ENCODE measurements at regions not wholly inside any gene's neighbourhood (a gene's known extent, or its start where the extent isn't known, plus 50 kb on each side); places are given as distances from the start of the nearest gene placed in this dataset.
A peak's percentile ranks its signal among the peaks of the same experiment; 100 is the strongest.
"Not testable (repeated sequence)": the region's sequence is repeated elsewhere in the genome, so short reads cannot be mapped to it uniquely, and the experiment has no call there.

DNA sequence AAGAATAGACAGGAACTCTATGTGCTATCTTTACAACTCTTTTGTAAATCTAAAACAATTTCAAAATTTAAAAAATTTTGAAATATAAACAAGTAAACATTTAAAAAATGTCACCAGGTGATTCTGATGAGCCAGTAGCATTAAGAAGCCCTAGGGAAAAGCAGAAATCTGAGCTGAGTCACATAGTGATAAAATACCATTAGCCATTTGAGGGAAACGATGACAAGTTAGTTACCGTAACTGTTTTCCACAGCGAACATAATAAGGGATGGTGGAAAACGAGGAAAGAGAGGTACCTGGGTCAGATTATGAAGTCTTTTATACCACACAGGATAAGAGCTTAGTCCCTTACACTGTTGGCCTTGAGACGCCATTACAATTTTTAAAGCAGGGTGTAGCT is 55.5 kb downstream of the PRR15 start:
- no peak for DNase-seq

DNA sequence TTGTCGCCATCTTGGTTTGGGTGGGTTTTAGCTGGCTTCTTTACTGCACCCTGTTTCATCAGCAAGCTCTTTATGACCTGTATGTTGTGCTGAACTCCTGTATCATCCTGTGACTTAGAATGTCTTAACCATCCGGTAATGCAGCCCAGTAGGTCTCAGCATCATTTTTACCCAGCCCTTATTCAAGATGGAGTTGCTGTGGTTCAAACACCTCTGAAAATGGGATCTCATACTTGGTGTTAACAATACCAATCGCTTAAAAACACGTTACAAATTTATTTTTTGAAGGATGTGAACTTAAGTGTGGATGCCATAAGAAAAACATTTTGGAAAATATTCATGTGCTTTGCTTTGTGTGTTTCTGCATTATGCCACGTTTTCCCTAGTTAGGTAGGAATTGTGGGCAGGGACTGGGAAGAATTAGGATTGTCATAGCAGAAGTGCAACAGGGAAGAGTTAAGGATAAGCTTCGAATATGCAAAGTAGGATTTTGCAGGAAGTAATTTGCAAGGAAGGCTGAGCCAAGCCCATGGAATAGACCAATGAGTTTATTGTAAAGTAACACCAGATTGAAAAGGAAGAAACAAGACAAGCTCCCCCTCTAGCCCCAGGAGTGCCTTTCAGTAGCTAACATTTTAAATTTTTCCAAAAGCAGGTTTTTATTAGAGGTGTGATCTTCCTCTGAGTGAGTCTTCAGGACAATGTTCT is 56.4 kb downstream of the PRR15 start:
- DNase-seq, result no peak

DNA sequence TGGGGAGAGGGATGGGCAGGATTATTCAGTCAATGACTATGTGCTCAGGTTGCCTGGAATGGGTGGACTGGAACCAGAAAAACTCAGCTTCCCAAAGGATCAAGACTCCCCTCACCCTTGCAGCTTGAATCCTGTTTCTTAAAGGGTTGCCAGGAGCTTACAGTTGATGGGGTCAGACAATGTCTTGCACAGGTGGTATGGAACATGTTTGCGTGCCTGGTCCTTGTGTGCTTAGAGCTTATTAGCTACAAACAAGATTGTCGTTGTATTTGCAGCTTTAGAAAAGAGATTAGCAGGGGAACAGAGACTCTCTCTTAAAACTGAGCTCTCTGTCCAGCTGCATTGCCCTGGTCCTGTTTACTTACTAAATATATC is 56.9 kb downstream of the PRR15 start:
- no peak for DNase-seq

DNA sequence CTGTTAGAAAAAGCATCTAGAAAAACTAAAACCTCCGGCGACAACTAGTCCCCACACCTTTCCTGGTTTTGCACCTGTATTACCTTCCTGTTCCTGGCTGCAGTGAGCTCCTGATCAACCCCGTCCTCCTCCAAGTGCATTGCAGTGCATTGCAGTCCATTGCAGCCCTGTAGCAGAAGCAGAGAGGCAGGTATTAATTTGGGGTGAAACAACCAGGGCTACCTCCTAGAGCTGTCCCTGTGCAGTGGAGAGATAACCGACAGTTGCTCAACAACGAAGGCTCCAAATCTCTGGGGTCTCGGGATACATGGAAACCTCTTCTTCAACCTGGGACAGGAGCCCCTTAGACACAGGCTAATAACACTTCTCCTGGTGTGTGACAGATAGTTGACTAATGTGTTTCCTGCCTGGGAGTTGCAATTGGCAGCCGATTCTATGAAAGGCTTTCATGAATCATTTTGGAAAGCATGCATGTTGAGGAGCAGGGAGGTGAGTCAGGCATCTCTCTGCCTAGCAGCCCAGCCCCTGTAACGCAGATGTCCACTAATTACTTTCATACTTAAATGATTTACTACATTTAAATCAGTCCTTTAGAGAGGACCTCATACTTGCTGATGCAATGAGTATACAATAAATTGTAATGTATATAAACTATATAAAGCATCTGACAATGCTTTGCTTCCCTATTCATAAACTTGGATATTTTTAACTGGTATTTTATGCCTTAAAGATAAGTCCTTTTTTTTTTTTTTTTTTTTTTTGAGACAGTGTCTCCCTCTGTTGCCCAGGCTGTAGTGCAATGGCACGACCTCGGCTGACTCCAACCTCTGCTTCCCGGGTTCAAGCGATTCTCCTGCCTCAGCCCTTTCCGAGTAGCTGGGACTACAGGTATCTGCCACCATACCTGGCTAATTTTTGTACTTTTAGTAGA is 59.0 kb downstream of the PRR15 start:
- no peak for DNase-seq

DNA sequence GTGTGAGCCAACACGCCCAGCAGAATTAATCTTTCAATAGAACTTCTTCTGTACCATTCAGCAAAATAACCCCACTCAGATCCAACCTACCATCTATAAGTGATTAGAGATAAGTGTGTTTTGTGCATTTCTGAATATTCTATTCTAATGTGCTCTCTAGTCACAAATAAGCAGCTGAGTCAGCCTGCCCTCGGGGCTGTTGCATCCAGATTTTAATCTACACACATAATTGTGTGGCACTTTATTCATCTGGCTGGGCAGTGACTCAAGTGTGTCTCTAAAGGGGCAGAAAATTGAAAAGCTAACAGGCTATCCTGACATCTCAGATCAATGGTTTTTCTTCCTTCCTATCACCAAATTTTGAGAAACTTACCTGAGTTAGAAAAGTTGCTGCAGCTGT is 60.3 kb downstream of the PRR15 start:
- DNase-seq, result no peak

DNA sequence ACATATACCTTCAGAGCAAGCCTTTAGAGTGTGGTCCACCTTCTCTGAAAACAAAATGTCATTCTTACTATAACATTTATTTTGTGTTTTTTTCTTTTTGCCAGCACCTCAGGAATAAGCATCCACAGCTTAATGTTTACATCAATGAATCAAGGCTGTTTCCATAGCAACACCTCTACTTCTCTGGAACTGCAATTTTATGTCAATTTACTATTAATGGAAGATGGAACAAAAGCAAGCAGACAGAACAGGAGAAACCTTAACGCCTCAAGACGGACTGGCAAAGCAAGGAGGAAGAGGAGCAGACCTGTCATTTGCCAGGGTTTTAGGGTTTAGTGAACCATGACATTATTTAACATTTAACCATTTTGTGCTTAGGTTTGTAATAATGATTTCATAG is 63.1 kb downstream of the PRR15 start:
- DNase-seq, result no peak

DNA sequence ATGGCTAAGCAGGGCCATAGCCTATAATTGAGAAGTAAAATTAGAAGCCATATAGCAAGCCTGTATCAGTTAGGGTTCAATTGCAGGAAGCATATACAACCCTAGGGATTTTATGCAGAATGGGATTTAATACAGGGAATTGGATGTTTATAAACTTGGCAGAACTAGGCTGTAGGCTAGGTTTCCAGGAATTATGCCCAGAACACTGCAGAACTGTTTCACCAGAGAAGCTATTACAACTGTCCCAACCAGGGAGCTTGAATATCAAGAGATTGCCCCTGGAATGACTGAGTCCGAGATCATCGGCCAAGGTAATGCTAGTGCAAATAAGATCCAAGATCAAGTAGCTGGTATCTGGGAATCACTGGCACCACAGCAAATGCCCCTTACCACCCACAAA is 64.0 kb downstream of the PRR15 start:
- DNase-seq, result no peak

DNA sequence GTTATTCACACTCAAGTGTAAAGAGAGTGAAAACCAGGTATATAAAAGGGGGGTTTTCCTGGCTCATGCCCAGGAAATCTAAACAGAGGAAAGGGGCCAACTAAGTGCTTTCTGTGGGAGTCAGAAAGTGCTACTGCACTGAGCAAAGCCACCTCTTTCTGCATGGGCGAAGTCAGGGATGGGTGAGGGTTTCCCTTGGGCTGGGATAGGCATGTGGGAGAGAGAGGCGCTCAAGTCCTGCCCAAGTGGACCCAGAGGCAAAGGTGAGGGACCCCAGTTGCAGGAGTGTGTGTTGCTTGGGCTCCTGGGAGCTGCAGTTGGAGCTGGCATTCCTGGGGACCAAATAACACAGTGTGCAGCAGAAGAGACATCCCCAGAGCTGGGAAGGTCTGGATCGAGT is 65.9 kb downstream of the PRR15 start:
- DNase-seq, result no peak

DNA sequence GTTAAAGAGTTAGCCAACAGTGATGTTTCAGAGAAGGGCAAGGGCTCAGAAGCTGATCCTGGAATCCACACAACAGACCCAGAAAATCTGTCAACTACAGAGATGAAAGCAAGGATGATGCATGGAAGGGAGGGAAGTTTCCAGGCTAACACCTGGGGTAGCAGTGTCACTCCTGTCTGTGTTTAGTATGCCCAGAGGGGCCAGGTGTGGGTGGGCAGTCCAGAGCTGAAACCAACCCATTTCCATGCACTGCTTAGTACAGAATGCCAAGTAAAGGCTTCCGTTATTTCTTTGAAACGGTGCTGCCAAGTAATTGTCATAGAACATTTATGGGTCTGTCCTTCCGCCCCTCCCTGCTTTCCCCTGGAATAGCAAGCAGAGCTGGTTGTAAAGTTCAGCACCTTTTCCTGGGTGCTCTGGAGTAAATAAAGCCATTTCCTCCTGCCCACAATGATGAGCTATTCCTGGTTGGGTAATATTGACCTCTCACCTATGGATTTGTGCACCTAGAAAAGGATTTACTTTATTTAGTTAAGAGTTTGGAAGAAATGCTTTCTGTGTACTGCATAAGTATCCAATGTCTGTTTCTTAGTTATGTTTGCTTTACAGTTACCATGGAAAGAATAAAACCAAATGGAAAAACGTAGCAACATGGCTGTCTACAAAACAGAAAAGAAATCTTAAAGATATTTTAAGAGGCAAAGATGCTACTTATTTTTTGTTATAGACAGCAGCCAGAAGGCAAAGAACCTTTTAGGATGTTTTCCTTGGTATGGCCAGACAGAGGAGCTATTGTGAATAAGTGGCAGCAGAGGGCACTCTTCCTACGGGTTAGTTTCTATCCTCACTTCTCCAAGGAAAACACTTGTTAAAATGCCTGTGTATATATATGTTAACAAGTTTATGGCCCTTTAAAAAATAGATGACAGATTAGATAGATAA is 71.7 kb downstream of the PRR15 start:
- peak; percentile 30 to 41 for DNase-seq

DNA sequence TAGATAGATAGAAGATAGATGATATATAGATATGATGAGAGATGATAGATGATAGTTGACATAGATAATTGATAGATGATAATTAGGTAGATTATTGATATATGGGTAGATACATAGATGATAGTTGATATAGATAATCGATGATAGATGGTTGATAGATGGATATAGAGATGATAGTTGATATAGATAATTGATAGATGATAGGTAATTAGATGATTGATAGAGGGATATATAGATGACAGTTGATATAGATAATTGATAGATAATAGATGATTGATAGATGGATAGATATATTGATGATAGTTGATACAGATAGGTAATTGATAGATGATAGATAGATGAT is 72.3 kb downstream of the PRR15 start:
- DNase-seq, result no peak

DNA sequence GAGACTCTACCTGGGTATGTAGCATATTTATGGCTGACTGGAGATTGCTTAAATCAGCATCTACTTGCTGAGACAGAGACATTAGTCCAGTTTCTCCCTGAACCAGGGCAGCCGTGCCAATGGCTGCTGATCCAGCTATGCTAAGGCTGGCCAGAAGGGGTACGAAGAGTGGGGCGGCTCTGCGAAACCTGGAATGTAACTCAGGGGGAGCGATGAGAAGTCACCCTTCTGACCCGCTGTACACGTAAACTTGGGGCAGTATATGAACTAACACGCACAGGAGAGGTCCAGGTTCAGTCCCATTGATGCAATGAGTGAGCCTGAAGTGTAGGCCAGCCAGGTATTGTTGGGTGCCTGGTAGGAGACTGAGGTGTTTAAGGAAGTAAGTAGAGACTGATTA is 73.7 kb downstream of the PRR15 start:
- no peak for DNase-seq

DNA sequence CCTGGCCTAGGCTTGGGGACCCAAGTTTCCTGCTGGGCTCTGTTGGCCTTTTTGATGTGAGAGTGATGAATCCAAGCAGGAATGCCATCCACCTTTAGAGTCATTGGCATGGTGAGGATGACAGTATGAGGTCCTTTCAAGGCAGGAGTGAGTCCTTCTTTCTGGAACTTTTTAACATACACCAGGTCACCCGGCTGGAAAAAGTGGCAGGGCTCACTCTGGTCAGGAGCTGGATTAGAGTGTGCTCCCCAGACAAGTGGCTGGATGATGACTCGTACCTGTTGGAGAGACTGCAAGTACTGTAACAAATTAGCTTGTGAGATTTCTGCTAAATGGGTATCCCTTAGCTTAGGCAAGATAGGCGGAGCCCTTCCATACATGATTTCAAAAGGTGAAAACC is 75.2 kb downstream of the PRR15 start:
- not testable (repeated sequence) for DNase-seq

DNA sequence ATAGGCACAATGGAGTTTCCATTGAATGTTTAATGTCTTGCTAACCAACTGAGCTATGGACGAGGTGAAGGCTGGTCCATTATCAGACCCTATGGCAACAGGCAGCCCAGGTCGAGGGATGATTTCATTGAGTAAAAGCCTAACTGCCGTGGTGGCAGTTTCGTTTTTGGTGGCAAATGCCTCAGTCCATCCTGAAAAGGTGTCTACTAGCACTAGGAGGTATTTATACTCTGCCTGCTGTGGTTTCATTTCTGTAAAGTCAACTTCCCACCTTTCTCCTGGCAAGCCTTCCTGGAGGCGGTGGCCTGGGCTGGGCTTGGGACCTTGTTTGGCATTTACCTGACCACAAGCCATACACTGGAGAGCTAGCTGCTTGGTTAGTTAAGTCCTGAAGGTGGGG is 75.8 kb downstream of the PRR15 start:
- no peak for DNase-seq

DNA sequence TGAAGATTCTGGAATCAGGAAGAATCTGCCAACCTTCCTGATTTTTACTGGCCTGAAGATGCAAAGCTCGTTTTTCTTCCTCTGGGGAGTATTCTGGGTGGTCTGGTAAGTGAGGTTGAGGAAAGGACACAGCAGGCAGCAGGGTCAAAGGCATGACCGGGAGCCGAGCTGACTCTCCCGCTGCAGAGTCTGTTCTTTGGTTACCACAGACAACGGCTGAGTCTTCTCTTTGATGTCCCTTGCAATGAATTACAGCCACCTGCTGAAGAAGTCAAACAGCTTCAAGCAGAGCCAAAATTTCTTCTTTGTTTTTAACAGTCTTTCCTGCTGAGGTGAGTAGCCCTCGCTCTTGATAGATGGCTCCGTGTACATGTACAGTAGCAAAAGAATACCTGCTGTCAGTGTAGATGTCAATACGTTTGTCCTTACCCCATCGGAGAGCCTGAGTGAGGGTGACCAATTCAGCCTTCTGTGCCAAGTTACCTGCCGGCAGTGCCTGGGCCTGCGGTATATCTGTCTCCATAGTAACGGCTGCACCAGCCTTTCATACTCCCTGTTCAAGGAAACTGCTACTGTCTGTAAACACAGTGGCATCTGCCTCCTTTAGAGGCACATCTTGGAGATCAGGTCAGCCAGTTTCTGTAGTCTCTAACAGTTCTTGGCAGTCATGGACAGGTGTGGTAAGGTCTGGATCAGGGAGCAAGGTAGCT is 76.4 kb downstream of the PRR15 start:
- no peak for DNase-seq

DNA sequence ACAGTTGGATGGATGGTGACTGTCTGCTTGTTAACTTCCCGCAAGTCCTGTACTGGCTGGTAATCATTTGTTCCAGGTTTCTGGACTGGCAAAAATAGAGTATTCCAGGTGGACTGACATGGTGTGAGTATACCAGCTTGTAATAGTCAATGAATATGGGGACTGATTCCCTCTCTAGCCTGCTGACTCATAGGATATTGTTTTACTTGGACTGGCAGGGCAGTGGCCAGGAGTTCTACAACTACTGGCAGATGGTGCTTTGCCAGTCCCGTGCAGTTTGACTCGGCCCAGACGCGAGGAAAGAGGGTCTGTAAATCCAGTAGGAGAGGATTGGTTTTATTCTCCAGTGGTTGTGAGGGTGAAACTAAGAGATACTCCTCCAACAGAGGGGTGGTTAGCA is 78.0 kb downstream of the PRR15 start:
- DNase-seq, result no peak

DNA sequence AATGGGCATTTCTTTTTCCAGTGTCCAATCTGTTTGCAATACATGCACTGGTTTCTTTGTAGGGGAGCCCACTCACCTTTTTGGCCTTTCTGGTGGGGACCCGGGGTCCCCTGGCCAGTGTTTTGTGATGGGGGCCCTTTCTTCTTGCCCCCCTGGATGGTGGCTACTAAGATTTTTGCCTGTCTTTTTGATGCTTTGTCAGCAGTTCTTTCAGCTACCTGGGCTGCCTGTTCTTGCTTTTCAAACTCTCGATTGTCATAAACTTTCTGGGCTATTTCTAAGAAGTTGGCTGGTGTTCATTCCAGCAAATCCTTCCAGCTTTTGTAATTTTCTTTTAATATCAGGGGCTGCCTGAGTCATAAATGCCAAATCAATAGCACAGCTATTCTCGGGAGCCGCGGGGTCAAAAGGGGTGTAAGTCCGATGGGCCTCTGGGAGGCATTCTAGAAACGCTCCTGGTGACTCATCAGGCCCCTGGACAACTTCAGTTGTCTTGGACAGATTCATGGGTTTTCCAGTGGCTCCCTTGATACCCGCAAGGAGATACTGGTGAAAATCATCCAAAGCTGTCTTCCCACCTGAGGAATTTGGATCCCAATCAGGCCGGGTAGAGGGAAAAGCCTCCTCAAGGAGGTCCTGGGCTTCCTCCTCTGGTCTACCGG is 79.0 kb downstream of the PRR15 start:
- DNase-seq, result no peak

DNA sequence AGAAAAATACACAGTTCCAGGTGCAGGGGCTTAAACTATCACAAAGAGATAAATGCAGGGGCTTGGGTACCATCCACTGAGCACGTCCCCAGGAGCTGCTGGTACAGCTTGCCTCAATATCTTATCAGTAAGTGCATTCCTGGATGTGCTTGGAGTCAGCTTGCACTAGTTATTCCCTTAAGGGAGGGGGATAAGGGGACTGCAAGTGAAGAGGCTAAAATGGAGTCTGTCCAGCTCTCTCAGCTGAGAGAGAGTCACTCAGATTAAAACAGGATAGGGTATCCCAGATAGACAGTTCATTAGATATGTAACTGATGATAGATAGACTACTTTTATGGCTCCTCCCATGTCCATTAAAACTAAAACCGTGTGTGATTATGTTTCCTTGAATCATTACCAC is 82.5 kb downstream of the PRR15 start:
- not testable (repeated sequence) for DNase-seq

DNA sequence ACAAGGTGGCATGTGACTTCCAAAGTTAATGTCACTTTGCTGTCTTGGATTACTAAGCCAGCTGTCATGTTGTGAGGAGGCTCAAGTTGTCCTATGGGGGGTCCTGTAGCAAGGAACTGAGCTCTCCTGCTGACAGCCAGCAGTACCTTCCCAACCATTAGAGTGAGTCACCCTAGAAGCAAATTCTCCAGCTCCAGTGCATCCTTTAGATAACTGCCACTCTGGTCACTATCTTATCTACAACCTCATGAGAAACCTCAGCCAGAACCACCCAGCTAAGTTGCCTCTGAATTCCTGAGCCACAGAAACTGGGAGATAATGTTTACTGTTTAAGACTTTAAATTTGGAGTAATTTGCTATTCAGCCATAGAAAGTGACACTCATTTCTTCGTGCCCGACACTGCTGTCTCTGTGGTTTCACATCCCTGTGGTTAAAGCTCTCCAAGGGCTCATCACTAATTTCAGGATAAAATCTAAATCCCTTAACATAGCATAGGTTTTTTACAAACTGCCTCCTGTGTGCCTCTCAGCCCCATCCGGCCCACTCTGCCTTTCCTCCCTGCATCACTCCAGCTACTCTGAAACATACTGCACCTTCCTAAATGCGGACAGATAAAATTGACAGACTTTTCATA is 83.5 kb downstream of the PRR15 start:
- DNase-seq, result no peak

DNA sequence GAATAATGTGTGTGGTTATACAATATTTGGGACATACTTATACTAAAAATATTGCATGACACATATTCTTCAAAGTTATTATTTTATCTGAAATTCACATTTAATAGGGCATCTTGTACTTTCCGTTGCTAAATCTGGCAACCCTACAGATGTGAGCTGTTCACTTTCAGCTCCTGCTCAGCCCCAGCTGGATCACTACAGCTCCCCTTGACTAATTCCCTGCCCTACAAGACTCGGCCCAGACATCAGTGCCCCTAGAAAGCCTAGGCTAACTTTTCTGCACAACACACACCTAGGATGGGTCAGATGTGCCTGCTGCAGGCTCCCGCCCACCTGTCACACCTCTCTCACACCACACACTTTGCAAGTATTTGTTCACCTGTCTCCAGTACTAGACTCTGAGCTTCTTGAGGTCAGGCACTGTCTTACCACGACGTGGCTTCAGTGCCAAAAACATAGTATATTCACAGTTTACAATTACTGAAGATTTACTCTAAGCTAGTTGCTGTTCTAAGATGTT is 84.1 kb downstream of the PRR15 start:
- DNase-seq, result not testable (repeated sequence)

DNA sequence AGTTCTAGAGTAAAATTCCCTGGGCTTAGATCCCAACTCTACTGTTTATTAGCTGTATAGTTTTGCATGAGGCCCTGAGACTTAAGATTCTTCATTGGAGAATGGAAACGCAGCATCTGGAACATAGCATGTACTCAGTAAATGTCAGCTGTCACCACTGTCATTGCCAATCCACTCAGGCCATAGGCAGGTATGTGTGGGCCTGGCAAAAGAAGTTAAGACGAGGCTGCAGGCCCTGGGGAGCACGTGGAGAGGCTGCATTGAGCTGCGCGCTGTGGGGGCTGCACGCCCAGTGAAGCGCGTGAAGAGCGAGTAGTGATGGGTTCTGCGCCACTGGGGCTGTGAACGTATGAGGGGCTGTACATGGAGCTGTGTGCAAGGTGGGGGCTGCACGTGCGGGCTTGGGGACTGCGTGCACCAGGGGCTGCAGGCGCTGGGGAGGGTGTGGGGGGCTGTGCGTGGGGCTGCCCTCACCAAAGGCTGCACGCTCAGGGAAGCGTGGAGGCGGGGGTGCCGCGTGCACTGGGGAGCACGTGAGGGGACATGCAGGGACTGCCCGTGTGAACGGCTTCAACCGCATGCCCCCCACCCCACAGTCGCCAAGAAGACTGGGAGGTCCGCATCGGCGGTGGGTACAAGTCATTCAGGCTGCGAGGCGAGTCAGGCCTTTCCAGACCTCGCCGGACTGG is 85.5 kb downstream of the PRR15 start:
- no peak for DNase-seq

DNA sequence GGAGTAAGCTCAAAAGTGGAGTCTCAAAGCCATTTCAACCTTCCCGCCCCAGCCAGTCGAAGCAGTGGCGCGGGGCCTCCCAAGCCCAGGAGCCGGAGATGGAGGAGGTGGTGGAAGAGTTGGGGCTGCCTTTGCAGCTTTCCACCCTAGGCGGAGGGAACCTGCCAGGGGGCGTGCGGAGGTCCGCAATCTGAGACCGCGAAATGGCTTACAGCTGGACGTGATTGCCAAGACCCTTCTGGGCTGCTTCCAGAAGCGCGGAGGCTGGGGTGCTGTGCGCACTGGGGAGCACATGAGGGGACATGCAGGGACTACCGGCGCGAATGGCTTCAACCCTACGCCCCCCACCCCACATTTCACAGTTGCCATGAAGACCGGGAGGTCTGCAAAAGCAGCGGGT is 86.2 kb downstream of the PRR15 start:
- no peak for DNase-seq

Measured in AML-193 (cell line).